KBM-7 (cell line): ENCODE measurements at regions not wholly inside any gene's neighbourhood (a gene's known extent, or its start where the extent isn't known, plus 50 kb on each side); places are given as distances from the start of the nearest gene placed in this dataset.
A peak's percentile ranks its signal among the peaks of the same experiment; 100 is the strongest.

Experiments used
- DNase-seq: peaks from one replicate; pipeline ENCODE4 v3.0.0-alpha.2; 2015
- in situ Hi-C: fragments of 300-500 bp; cut with MboI; formaldehyde crosslinking; loops from 2 replicates; pipeline ENCODE4 v1.14.3; 2020; ENCODE audit warnings: low sequenced_read_pairs, low pct_unique_long_range_greater_than_20kb, mixed read lengths

DNA sequence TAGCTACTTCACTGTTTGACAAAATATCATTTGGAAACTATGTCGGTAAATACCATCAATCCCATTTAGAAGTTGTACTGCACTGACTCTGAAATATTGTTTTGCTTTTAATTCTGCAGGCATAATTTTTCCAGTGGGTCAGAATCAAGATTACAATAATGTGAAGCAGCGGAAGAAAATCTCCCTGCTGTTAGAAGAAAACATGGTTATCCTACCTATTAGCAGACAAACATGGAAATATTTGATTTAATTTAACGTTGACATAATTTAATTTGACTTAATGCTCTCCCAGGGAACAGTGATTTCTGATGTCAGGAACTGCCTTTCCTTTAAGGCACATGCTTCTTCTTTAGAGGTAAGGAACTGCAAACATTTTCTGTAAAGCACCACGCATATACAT, 634.0 kb downstream of the LTN1 start:
- DNase-seq: no peak
- in situ Hi-C loops: no loop called here

DNA sequence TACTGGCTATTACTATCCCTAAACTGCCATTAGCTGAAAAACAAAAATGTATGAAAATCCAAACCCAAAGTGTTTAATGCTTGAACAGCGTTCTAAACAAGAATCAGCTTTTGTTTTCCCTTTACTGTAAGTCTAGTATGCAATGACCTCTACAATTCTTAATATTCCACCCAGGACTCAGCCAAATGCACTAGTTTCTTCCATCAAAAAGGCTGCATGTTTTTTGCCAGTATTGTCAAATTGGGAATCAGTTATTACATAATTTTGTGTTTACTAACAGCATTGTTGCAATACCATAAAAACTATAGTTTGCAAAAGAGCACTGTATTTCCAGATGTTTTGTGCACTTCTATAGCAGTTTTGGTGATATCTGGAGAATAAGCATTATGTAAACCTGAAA, 634.5 kb downstream of the LTN1 start:
- no peak for DNase-seq
- in situ Hi-C loops: no loop called here

DNA sequence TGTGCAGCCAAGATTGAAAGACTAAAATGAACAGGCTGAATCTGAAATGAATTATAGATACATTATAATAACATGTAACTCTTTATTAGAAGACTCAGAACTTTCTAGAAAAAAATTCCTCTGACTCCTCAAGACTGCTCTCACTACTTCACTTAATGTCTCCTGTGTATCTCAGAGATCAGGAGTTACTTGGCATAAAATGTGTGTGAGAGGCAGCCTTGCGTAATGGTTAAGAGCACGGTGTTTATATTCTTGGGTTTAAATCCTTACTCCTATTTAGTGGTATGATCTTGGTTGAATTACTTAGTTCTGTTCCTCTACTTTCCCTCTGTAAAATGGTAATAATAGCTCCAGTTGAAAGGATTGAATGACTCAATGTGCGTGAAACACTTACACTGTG, 634.9 kb downstream of the LTN1 start:
- in situ Hi-C loops: no loop called here
- DNase-seq: no peak

DNA sequence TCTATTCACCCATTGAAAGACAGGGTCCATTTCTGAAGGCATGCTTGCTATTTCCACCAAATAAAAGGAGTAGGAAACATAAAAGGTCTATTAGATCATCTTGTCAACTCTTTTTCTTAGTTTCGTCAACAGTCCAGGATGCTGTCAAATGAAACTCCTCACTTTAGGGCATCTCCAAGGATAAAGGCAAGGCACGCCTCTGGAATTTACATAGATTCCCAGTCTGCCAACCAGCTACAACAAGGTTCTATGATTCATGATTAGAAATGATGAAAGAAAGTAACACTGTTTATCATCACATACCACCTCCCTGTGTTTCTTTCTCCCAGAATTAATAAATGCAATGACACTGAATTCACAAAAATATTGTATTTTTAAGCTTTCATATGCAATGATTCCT, 636.3 kb downstream of the LTN1 start:
- no peak for DNase-seq
- in situ Hi-C loops: no loop called here

DNA sequence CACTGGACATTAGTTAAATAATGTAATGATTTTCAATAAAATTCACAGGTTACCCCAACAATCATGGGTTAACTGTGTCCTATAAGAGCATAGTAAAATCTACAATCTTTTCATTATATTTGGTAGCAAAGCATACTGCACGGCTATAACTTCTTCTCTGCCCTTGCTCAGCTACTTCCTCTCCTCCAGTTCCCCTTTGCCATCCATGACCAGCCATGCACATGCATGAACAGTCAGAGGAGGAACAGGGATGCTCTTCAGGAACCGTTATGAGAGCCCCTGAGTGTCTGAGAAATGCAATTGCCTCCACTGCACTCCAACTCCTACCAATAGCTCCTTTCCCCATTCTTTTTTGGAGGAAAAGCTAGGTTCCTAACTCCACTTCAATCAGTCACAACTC, 646.7 kb downstream of the LTN1 start:
- DNase-seq: no peak
- in situ Hi-C loops: no loop called here

DNA sequence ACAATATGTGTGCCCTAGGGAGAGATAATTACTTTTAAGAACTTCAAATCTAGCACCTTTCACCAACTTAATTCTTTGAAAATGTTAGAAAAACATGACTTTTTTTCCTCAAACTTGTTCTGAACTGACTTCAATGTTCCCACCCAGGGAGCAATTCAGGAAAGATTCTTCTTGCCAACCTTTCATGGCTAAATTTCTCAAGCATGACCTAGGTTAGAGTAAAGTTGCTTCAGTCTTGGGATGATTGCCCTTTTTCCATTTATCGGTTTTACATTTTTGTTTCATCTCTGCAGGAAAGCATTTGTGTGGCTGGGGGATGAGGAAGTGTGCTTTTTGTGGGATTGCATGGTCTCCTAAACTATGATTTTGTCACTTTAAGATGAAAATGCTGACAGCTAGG, 647.7 kb downstream of the LTN1 start:
- no peak for DNase-seq
- in situ Hi-C loops: no loop called here

DNA sequence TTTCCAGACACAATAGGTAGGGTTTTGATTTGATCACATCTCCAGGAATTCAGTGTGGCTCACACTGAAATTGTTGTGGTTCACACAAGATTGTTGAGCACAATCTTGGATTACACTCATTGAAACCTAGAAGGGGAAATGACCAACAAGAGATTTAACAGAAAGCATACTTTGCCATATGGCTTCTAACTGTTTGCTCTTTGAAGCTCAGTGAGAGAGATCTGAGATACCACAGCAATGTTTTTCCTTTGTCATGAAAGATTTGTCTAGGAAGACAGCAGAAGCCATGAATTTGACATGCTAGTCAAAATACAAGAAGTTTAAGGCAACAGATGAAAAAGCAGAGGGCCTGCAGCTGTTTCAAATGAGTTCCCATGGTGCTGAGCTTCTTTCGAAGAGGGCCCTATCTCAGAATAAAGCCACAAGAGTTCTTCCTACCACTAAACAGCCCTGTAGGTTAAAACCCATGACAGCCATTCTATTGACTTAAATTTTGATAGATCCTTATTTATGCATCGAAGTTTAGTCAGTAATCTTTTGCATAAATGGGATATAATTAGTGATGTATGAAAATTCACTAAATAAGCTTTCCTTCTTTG, 650.4 kb downstream of the LTN1 start:
- in situ Hi-C loops: no loop called here
- no peak for DNase-seq

DNA sequence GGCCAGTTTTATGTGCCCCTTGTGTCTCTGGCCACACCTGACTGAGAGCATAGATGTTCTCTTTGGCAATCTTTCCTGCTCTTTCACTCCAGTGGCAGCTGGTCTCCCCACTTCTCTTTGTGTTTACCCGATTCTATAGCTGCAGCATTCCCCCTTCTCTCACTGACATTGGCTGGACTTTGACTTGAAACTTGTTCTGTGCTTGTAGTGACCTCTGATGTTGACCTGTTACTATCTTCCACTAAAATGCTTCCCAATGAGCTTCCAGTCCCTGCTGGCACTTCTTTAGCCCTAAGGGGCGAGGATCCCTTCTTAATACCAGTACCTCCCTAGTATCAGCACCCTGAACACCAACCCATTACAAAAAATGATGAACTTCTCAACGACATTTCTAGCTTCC, 653.3 kb downstream of the LTN1 start:
- no peak for DNase-seq
- in situ Hi-C loops: no loop called here

DNA sequence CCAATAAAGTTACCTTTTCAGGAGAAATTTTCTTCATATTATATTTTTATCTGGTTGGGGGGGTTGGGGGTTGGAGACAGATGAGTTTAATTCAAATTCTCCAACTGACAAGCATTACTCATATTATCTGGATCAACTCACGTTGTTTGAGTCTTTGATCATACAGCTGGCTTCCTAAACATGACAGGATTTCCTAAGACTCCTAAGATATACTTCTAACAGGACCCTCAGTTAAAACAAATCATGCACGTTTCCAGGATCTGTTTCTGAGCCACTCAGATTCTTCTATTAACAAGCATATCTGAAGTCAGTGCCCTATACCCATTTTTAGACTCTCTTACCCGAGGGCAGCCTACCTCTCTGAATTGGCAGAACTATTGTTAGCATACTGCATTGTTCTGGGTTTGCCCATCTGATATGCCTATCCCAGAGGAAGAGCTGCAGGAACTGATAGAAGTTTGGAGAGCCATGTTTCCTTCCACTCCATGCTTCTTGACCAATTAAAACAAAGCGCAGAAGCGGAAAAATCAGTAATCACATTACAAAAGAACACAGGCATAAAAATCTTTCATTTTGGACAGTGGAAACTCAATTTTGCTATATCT, 653.9 kb downstream of the LTN1 start:
- in situ Hi-C loops: no loop called here
- DNase-seq: no peak

DNA sequence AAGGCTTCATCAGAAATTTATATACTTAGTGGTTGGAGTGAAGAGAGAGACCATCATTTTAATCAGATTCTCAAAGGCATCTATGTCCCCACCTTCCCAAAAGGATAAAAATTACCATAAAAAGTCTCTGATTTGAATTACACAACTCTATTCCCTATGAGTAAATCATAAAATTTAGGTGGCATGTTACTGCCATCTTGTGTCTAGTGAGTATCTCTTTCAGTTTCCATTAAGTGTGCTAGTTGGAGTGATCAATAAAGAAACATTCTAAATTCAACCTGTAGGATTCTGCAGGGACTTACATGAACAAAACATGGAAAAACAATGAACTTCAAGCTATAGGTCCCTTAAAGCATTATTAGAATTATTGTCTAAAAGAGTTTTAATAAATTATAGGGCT, 655.4 kb downstream of the LTN1 start:
- DNase-seq: peak; percentile 8
- in situ Hi-C loops: no loop called here

DNA sequence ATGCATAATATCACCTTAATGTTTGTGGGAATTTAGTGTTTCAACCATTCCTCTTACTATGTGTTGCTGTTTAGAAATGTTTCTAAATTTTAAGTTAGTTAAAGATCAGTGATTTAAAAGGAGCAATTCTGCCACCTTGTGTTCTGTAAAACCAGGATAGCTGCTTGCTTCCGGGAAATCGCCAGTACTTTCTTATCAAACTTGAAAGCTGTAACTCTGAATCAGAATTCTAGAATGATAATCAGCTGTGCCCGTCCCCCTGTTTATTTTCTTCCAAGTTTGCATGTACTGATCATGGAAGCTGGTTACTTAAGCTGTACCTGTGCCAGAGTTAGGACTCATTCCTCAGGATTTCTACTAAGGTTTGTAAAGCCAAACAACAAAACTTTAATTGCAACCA, 656.4 kb downstream of the LTN1 start:
- no peak for DNase-seq
- in situ Hi-C loops: no loop called here

DNA sequence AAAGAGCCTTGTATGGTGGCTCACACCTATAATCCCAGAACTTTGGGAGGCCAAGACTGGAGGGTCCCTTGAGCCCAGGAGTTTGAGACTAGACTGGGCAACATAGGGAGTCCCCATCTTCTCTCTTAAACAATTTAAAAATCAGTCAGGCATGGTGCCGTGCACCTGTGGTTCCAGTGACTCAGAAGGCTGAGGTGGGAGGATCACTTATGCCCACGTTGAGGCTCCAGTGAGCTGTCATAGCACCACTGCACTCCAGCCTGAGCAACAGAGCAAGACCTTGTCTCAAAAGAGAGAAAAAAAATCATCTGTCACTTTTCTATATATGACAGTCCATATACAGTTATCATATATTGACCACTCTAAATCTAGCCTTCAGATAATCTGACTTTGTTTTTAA, 658.3 kb downstream of the LTN1 start:
- in situ Hi-C loops: no loop called here
- no peak for DNase-seq

DNA sequence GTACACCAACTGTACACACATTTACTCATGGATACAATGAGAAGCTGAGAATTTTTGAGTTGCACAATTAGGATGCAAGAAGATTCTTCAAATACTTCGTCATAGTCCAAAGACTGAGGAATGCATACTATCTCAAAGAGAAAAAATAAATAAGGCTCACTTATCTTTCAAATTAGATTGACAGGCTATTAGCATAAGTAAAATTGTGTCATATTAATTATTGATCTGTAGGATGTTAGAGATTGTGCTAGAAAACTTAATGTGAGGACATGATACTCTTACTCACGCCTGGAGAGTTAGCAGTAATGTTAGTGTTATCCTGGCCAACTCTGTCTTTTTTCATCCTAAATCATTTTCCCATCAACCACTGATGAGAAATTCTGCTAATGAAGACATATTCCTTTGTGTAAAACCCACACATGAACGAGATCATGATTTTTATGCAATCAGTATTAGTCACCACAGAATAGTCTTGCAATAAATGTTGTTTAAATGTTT, 659.0 kb downstream of the LTN1 start:
- DNase-seq: no peak
- in situ Hi-C loops: no loop called here

DNA sequence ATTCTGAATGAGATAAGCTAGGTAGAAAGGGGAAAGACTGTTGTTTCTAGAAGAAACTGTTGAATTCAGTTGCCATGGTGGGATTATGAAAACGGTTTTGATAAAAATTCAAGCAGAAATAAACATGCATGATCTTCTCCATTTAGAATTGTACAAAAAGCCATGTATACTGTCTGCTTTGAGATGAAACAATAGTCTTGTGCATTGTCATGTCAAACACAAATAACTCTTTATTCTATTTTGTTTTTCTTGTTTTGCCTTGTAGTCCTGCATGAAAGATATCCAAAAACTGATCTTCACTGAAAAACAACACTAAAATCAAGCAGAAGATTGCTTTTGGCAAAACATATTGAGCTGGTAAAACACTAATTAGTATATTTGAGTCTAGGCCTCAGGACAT, 659.9 kb downstream of the LTN1 start:
- no peak for DNase-seq
- in situ Hi-C loops: no loop called here

DNA sequence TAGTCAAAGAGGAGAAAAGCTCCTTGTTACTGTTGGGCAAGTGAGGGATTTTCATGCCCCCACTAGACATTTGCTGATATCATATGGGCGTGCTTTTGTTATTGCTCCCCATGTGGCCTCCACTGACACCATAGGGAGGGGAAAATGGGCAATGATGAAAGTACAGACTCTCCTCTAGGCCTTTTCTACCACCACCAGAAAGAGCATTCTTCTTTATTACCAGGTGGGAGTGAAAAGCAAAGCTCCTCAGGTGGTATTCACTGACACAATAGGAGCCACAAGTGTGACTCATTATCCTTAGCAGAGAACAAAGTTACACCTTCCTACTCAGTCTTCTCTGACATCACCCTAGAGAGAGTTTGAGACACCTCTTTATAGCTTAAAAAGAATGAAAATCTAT, 667.1 kb downstream of the LTN1 start:
- in situ Hi-C loops: no loop called here
- DNase-seq: no peak

DNA sequence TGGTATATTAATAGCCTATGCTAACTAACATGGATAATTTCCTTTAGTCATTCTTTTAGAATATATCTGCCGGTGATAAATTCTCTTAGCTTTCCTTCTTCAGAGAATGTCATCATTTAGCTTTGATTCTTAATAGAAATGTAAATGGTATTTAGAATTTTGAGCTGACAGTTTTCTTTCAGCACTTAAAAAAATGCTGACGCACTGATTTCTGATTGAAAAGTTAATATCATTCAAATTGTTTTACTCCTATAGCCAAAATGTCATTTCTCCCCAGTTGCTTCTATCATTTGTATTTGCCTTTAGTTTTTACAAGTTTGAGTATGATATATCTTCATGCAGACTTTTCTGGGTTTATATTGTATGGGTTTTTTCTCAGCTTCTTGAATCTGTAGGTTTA, 668.0 kb downstream of the LTN1 start:
- no peak for DNase-seq
- in situ Hi-C loops: no loop called here

DNA sequence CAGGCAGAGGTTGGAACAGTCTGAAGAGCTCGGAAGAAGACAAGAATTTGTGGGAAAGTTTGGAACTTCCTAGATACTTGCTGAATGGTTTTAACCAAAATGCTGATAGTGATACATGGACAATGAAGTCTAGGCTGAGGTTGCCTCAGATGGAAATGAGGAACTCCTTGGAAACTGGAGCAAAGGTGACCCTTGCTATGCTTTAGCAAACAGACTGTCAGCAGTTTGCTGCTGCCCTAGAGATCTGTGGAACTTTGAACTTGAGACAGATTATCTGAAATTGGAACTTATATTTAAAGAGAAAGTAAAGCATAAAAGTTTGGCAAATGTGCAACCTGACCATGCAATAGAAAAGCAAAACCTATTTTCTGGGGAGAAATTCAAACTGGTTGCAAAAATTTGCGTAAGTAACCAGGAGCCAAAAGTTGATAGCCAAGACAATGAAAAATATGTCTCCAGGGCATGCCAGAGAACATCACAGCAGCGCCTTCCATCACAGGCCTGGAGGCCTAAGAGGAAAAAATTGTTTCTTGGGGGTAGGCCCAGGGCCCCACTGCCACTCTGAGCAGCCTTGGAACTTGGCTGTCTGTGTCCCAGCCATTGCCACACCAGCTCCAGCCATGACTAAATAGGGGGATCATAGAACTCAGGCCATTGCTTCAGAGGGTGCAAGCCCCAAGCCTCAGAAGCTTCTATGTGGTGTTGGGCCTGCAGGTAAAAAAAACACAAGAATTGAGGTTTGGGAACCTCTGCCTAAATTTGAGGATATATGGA, 675.3 kb downstream of the LTN1 start:
- in situ Hi-C loops: no loop called here
- DNase-seq: no peak

DNA sequence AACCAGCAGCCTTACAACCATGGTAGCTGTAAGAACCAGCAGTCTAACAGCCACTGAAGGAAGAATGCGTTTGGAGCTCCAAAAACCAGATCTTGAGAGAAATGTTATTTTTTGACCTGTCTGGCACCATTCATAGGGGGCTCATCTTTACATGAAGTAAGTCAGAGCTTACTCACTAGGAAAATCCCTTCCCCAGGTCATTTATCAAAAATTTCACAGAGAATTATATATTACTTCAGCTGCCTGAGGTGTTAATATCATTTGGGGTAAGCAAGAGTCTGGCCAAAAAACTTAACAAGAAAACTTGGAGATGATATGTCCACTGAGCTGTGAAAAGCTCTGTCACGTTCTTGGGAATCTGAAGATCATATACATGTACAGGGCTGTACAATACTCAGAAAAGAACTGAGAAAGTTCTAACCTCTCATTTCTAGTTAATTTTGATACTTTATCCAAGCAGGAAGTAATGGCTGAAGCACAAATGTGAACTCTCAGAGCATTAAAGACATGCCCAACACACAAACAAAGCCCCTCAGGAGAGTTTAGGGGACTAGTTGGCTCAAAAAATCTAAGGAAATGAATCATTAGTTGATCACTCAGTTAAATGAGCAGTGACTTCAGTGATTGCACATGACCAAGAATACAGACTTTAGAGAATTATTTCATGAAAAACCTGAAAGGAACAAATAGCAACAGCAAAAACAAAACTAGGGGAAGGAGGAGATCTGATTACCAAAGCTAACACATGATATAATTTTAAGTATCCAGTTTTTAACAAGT, 681.1 kb downstream of the LTN1 start:
- no peak for DNase-seq
- in situ Hi-C loops: no loop called here

DNA sequence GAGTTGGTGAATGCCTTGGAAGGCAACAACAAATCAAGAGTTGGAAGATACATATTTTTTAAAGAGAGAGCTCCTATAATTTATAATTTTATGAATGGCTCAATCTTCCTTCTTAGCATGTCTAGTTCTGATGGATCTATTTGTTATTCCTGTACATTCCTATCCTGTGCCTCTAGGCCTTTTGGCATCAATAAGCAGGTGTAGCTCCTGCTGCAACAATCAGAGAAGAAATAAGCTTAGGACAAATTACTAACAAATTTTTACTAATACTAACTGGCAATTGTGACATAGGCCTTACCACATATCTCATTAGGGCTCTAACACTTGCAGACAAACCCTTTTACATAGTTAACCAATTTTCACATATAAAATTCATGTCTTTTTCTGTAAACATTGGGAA, 682.0 kb downstream of the LTN1 start:
- in situ Hi-C loops: no loop called here
- no peak for DNase-seq

DNA sequence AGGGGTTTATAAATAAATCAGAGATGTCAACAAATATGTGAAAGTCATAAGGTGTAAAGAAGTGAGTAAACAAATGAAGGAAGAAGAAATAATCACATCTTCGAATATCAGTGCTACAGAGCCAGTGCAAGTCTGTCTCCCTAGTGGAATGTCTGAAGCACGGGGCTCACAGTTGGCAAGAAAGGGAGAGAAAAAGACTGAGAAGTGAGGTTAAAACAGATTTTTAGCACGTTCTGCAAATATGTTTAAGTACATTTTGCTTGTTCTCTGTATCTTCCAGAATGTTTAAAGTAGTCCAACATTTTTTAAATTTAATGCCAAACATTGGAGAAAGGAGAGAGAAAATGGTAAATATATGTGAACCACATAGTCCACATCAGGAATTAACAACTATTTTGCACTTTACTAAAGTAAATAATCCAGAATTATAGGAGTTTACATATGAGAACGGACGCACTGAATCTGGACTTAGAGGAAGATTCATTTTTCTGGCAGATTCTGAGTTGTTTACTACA, 682.4 kb downstream of the LTN1 start:
- in situ Hi-C loops: no loop called here
- DNase-seq: no peak
